H9 (cell line): ENCODE measurements at regions not wholly inside any gene's neighbourhood (a gene's known extent, or its start where the extent isn't known, plus 50 kb on each side); places are given as distances from the start of the nearest gene placed in this dataset.

Source experiments
- DNase-seq: peaks from one replicate; pipeline ENCODE4 v3.0.0-alpha.2; 2017
- H2AFZ ChIP-seq: one replicate; pipeline ENCODE4 v1.6.1; 2013; ENCODE audit warnings: mild to moderate bottlenecking, low read length, control low read depth, moderate library complexity
- H2AK5ac ChIP-seq: 2 replicates; pipeline ENCODE4 v1.6.1; 2013; ENCODE audit warnings: low read length, control low read depth, mixed read lengths; ENCODE audit not compliant: insufficient read length
- H2BK120ac ChIP-seq: one replicate; pipeline ENCODE4 v1.6.1; 2013; ENCODE audit warnings: low read depth, mild to moderate bottlenecking, low read length, control low read depth, inconsistent platforms; ENCODE audit not compliant: poor library complexity, severe bottlenecking
- H2BK12ac ChIP-seq: 2 replicates; pipeline ENCODE4 v1.6.1; 2013; ENCODE audit warnings: low read length, control low read depth, mixed read lengths, low read depth; ENCODE audit not compliant: insufficient read length
- H2BK15ac ChIP-seq: 2 replicates; pipeline ENCODE4 v1.6.1; 2013; ENCODE audit warnings: low read depth, low read length, control low read depth
- H2BK20ac ChIP-seq: one replicate; pipeline ENCODE4 v1.6.1; 2013; ENCODE audit warnings: low read depth, mild to moderate bottlenecking, low read length, control low read depth, inconsistent platforms; ENCODE audit not compliant: poor library complexity, severe bottlenecking
- H2BK5ac ChIP-seq: 2 replicates; pipeline ENCODE4 v1.6.1; 2013; ENCODE audit warnings: low read length, control low read depth, mixed read lengths; ENCODE audit not compliant: insufficient read length
- H3K14ac ChIP-seq: 2 replicates; pipeline ENCODE4 v1.6.1; 2013; ENCODE audit warnings: low read length, control low read depth; ENCODE audit not compliant: insufficient read depth
- H3K18ac ChIP-seq: 2 replicates; pipeline ENCODE4 v1.6.1; 2013; ENCODE audit warnings: low read depth, mild to moderate bottlenecking, mixed read lengths, low read length, control low read depth; ENCODE audit not compliant: insufficient read length
- H3K23ac ChIP-seq: 2 replicates; pipeline ENCODE4 v1.6.1; 2013; ENCODE audit warnings: low read length, control low read depth, mixed read lengths, low read depth; ENCODE audit not compliant: insufficient read length
- H3K23me2 ChIP-seq: 2 replicates; pipeline ENCODE4 v1.6.1; 2013; ENCODE audit warnings: low read depth, mild to moderate bottlenecking, mixed read lengths, low read length, control low read depth; ENCODE audit not compliant: insufficient read length, poor library complexity, severe bottlenecking
- H3K27ac ChIP-seq: 2 replicates; pipeline ENCODE4 v1.5.1; 2013; ENCODE audit warnings: low read length, control low read depth, mixed read lengths, low read depth; ENCODE audit not compliant: insufficient read length
- H3K27me3 ChIP-seq: 2 replicates; pipeline ENCODE4 v1.6.1; 2013; ENCODE audit warnings: low read length, control low read depth, inconsistent platforms; ENCODE audit not compliant: insufficient read depth
- H3K4ac ChIP-seq: 2 replicates; pipeline ENCODE4 v1.6.1; 2013; ENCODE audit warnings: low read depth, mild to moderate bottlenecking, control low read depth, inconsistent platforms, low read length, moderate library complexity
- H3K4me1 ChIP-seq: 2 replicates; pipeline ENCODE4 v1.6.1; 2013; ENCODE audit warnings: low read length, control low read depth, inconsistent platforms; ENCODE audit not compliant: insufficient read depth
- H3K4me2 ChIP-seq: 2 replicates; pipeline ENCODE4 v1.6.1; 2013; ENCODE audit warnings: low read length, control low read depth, mixed read lengths; ENCODE audit not compliant: insufficient read length, insufficient read depth
- H3K56ac ChIP-seq: 2 replicates; pipeline ENCODE4 v1.6.1; 2013; ENCODE audit warnings: low read depth, mild to moderate bottlenecking, mixed read lengths, low read length, control low read depth; ENCODE audit not compliant: insufficient read length
- H3K79me1 ChIP-seq: 2 replicates; pipeline ENCODE4 v1.6.1; 2013; ENCODE audit warnings: low read depth, mild to moderate bottlenecking, moderate library complexity, low read length, control low read depth, inconsistent platforms; ENCODE audit not compliant: insufficient read depth, poor library complexity, severe bottlenecking
- H3K79me2 ChIP-seq: 2 replicates; pipeline ENCODE4 v1.6.1; 2013; ENCODE audit warnings: low read length, control low read depth, inconsistent platforms; ENCODE audit not compliant: insufficient read depth
- H3K9ac ChIP-seq: 2 replicates; pipeline ENCODE4 v1.6.1; 2013; ENCODE audit warnings: low read length, control low read depth, mixed read lengths; ENCODE audit not compliant: insufficient read length; ENCODE audit errors: extremely low read depth
- H3K9me3 ChIP-seq: one replicate; pipeline ENCODE4 v1.6.1; 2013; ENCODE audit warnings: low read depth, low read length, inconsistent platforms; ENCODE audit not compliant: control insufficient read depth
- H3T11ph ChIP-seq: one replicate; pipeline ENCODE4 v1.6.1; 2013; ENCODE audit warnings: mild to moderate bottlenecking, low read length, control low read depth, inconsistent platforms
- H4K20me1 ChIP-seq: one replicate; pipeline ENCODE4 v1.6.1; 2013; ENCODE audit not compliant: control insufficient read depth, insufficient read length, insufficient read depth
- H4K5ac ChIP-seq: 2 replicates; pipeline ENCODE4 v1.6.1; 2013; ENCODE audit warnings: low read depth, mild to moderate bottlenecking, mixed read lengths, low read length, control low read depth; ENCODE audit not compliant: insufficient read length
- H4K8ac ChIP-seq: replicated peaks from 2 replicates; pipeline ENCODE4 v1.6.1; 2013; ENCODE audit warnings: low read length, control low read depth, mixed read lengths, low read depth; ENCODE audit not compliant: insufficient read length
- H4K91ac ChIP-seq: 2 replicates; pipeline ENCODE4 v1.6.1; 2013; ENCODE audit warnings: low read depth, mild to moderate bottlenecking, moderate library complexity, mixed read lengths, low read length, control low read depth; ENCODE audit not compliant: insufficient read length
- H3K27ac Mint-ChIP-seq, 3 experiments: 2 replicates in 2 of 3; 3 replicates in 1 of 3; pipeline ENCODE4 v1.8.0; 2020 to 2021; ENCODE audit warnings: mixed read lengths in 3 of 3, mild to moderate bottlenecking in 1 of 3, moderate library complexity in 1 of 3
- H3K27me3 Mint-ChIP-seq: 2 replicates; pipeline ENCODE4 v1.8.0; 2021; ENCODE audit warnings: low read depth, mild to moderate bottlenecking, moderate library complexity, mixed read lengths
- H3K36me3 Mint-ChIP-seq, 3 experiments: 2 replicates in 2 of 3; 3 replicates in 1 of 3; pipeline ENCODE4 v1.8.0; 2020 to 2021; ENCODE audit warnings: low read depth in 3 of 3, mixed read lengths in 3 of 3; ENCODE audit not compliant: insufficient read depth in 1 of 3
- H3K4me1 Mint-ChIP-seq, 2 experiments: 2 replicates each; pipeline ENCODE4 v1.8.0; 2020; ENCODE audit warnings: mixed read lengths in 2 of 2
- H3K4me3 Mint-ChIP-seq, 2 experiments: 2 replicates in 1 of 2; 3 replicates in 1 of 2; pipeline ENCODE4 v1.8.0; 2020 to 2021; ENCODE audit warnings: mild to moderate bottlenecking in 2 of 2, mixed read lengths in 2 of 2, moderate library complexity in 1 of 2
- H3K9me3 Mint-ChIP-seq, 2 experiments: 2 replicates in 1 of 2; 3 replicates in 1 of 2; pipeline ENCODE4 v1.8.0; 2020; ENCODE audit warnings: mild to moderate bottlenecking in 2 of 2, mixed read lengths in 2 of 2, moderate library complexity in 1 of 2
- CTCF ChIP-seq: fragments of 200-600 bp; sonication (generic); conservative IDR thresholded peaks from 3 replicates; pipeline ENCODE4 v1.8.0; 2021; ENCODE audit warnings: antibody characterized with exemption, mild to moderate bottlenecking
- WGBS: extraction: QIAGEN DNeasy Blood & Tissue Kit; methylation state at CpG from one replicate; pipeline ENCODE4 v1.1.7; 2013; ENCODE audit warnings: missing lambda C conversion rate, low lambda C conversion rate, mixed read lengths; ENCODE audit not compliant: insufficient read length; ENCODE audit errors: extremely low coverage; 5-methylcytosine and 5-hydroxymethylcytosine counted together

- Histone ChIP-seq H4K5ac (no peak overlapping the region), H3K4ac (no peak overlapping the region), H3K18ac (no peak overlapping the region), H2BK5ac (no peak overlapping the region), H2BK15ac (no peak overlapping the region), H2BK120ac (no peak overlapping the region), H3K4me1 (no peaks in the 10 kb centered on the region), H4K20me1 (no peaks in the 10 kb centered on the region), H3K27me3 (no peaks in the 10 kb centered on the region), H3K27ac (no peak overlapping the region), H3K79me2 (no peaks in the 10 kb centered on the region), H4K8ac (no peak overlapping the region), H3T11ph (no peak overlapping the region), H3K9ac (no peak overlapping the region), H3K23ac (no peak overlapping the region), H2BK12ac (no peak overlapping the region), H2BK20ac (no peak overlapping the region), H3K23me2 (no peaks in the 10 kb centered on the region), H2AK5ac (no peak overlapping the region), H3K79me1 (no peaks in the 10 kb centered on the region), H3K14ac (no peak overlapping the region), H3K4me2 (no peak overlapping the region), H2AFZ (no peak overlapping the region), H3K9me3 (no peaks in the 10 kb centered on the region), H4K91ac (no peak overlapping the region), H3K56ac (no peak overlapping the region)
- H3K4me1 Mint-ChIP-seq = peaks cover 6 to 11% of the 10 kb centered on the region in 2 experiments
- no peaks in the 10 kb centered on the region for H3K9me3 Mint-ChIP-seq
- no CpG with 5 or more reads among the region's 7 CpGs for WGBS
- H3K36me3 Mint-ChIP-seq = no peaks in the 10 kb centered on the region
- H3K27ac Mint-ChIP-seq = no peak overlapping the region; a peak in 1 of 7 replicates
- no peaks in the 10 kb centered on the region; the same call in 1 of the 2 replicates for H3K27me3 Mint-ChIP-seq
- H3K4me3 Mint-ChIP-seq = no peak overlapping the region
- no peak for DNase-seq
- no peak for TF ChIP-seq CTCF
These were observed 239.8 kb upstream of the IGFBP3 start for GRCh38 chr7:46160861-46161260.
